Suprapubic skin (tissue), 4 donors: ENCODE measurements at regions not wholly inside any gene's neighbourhood (a gene's known extent, or its start where the extent isn't known, plus 50 kb on each side); places are given as distances from the start of the nearest gene placed in this dataset.

Experiments used
- DNase-seq, 2 donors: peaks; one replicate each; pipeline ENCODE4 v3.0.0-alpha.2; 2019; ENCODE audit warnings: low spot score in 2 of 2
- H3K27ac ChIP-seq: fragments of 200-600 bp; sonication (generic); one replicate; pipeline ENCODE4 v1.5.1; 2019
- H3K27me3 ChIP-seq: fragments of 200-600 bp; sonication (generic); one replicate; pipeline ENCODE4 v1.5.1; 2019
- H3K36me3 ChIP-seq: fragments of 200-600 bp; sonication (generic); one replicate; pipeline ENCODE4 v1.5.1; 2019
- H3K4me1 ChIP-seq: fragments of 200-600 bp; sonication (generic); one replicate; pipeline ENCODE4 v1.5.1; 2019
- H3K4me3 ChIP-seq: fragments of 200-600 bp; sonication (generic); one replicate; pipeline ENCODE4 v1.5.1; 2019; ENCODE audit warnings: mild to moderate bottlenecking
- H3K9me3 ChIP-seq: fragments of 200-600 bp; sonication (generic); one replicate; pipeline ENCODE4 v1.5.1; 2019
- EP300 ChIP-seq: sonication (generic); formaldehyde crosslinking; IDR thresholded peaks from one replicate; pipeline ENCODE4 v1.6.1; 2017; ENCODE audit warnings: antibody characterized with exemption
- POLR2A ChIP-seq, 2 donors: fragments of 450-650 bp; IDR thresholded peaks; one replicate each; pipeline ENCODE4 v1.6.1; 2017; ENCODE audit warnings: antibody characterized with exemption in 2 of 2, mild to moderate bottlenecking in 2 of 2, moderate library complexity in 2 of 2
- POLR2AphosphoS5 ChIP-seq, 3 donors: sonication (generic); formaldehyde crosslinking; IDR thresholded peaks; one replicate each; pipeline ENCODE4 v1.6.1; 2017; ENCODE audit warnings: antibody characterized with exemption in 3 of 3
- WGBS: methylation state at CpG from one replicate; pipeline ENCODE4 v1.1.5; 2018; 5-methylcytosine and 5-hydroxymethylcytosine counted together
- TF ChIP-seq, protein P1 (sequence below), 2 donors: fragments of 200-600 bp in 1 of 2; fragments of 450-650 bp in 1 of 2; sonication (generic) in 1 of 2; IDR thresholded peaks; one replicate each; pipeline ENCODE4 v1.5.1; 2016 to 2019; ENCODE audit warnings: antibody characterized with exemption in 2 of 2, mild to moderate bottlenecking in 1 of 2, moderate library complexity in 1 of 2

DNA sequence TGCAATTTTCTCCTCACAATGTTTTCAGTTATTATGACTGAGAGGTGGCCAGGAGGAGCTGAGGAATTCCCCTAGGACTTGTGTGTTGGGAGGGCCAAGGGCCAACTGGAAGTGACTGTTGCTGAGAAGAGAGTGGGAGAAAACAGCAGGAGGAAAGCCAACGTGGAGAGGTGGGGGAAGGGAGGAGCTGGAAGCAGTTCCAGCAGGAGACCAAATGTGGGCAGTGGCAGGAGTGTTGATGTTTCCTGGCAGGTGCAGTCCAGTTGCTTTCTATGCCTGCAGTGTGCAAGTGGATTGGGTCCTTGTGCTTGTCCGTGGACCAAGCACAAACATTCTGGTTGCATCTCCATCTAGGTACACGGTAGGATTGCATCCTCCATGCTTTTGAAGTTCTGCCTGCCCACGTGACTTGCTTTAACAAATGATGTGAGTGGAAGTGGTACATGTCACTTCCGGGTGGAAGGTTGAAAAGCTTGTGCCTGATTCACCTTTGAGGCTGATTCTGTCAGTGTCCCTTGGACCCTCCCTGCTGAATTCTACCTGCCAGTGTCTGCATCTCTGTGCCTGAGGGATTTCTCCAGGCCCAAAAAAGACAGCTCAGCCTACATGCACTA lies 54.7 kb upstream of the CRHR1 start:
- peaks cover 3% of the 10 kb centered on the region for H3K9me3 ChIP-seq
- no peak for DNase-seq
- no peak overlapping the region for H3K27ac ChIP-seq
- H3K4me3 ChIP-seq = no peak overlapping the region
- TF ChIP-seq POLR2AphosphoS5 (IDR thresholded peaks at IDR 0.05) = no peak
- no peak for TF ChIP-seq EP300
- TF ChIP-seq POLR2A (IDR thresholded peaks at IDR 0.05) = no peak
- TF ChIP-seq, protein P1, sequence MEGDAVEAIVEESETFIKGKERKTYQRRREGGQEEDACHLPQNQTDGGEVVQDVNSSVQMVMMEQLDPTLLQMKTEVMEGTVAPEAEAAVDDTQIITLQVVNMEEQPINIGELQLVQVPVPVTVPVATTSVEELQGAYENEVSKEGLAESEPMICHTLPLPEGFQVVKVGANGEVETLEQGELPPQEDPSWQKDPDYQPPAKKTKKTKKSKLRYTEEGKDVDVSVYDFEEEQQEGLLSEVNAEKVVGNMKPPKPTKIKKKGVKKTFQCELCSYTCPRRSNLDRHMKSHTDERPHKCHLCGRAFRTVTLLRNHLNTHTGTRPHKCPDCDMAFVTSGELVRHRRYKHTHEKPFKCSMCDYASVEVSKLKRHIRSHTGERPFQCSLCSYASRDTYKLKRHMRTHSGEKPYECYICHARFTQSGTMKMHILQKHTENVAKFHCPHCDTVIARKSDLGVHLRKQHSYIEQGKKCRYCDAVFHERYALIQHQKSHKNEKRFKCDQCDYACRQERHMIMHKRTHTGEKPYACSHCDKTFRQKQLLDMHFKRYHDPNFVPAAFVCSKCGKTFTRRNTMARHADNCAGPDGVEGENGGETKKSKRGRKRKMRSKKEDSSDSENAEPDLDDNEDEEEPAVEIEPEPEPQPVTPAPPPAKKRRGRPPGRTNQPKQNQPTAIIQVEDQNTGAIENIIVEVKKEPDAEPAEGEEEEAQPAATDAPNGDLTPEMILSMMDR (IDR thresholded peaks at IDR 0.05) = no peak
- WGBS = 53% methylated on average over 5 of the region's 5 CpGs
- no peaks in the 10 kb centered on the region for H3K4me1 ChIP-seq
- peaks cover 37% of the 10 kb centered on the region for H3K27me3 ChIP-seq
- H3K36me3 ChIP-seq = no peaks in the 10 kb centered on the region

DNA sequence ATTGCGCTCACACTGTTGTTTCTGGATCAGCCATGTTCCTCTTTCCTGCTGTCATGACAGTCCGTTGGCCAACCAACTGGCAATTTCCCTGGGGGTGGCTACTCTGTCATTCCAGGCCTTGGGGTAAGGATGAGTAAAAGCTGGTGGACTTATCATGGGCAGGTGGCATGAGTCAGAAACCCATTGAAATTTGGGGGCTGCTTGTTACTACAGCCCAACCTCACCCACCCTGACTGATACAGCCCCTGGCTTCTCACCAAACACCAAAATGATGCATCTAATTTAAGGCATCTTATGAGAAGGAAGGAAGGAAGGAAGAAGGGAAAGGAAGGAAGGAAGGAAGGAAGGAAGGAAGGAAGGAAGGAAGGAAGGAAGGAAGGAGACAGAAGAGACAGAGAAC lies 53.9 kb upstream of the CRHR1 start:
- DNase-seq = no peak
- Histone ChIP-seq H3K4me3 (no peak overlapping the region), H3K27me3 (peaks cover 39% of the 10 kb centered on the region), H3K9me3 (peaks cover 3% of the 10 kb centered on the region), H3K27ac (no peak overlapping the region), H3K4me1 (no peaks in the 10 kb centered on the region), H3K36me3 (no peaks in the 10 kb centered on the region)
- TF ChIP-seq POLR2AphosphoS5 (IDR thresholded peaks at IDR 0.05) = no peak
- no peak for TF ChIP-seq POLR2A (IDR thresholded peaks at IDR 0.05)
- no peak for TF ChIP-seq EP300
- TF ChIP-seq, protein P1 (IDR thresholded peaks at IDR 0.05) = no peak
- 91% methylated on average over 2 of the region's 2 CpGs for WGBS

DNA sequence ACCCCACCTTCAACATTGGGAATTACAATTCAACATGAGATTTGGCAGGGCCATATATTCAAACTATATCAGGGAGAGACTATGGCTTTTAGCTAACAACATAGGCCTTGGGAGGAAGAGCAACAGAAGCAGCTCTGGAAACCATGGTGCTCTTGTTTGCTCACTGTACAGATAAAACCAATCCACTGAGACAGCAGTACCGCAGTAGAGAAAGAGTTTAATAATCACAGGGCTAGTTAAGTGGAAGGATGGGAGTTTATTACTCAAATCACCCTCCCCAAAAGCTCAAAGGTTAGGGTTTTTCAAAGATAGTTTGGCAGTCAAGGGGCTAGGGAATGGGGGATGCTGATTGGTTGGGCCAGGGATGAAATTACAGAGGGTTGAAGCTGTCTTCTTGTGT lies 52.7 kb upstream of the CRHR1 start:
- TF ChIP-seq, protein P1 (IDR thresholded peaks at IDR 0.05) = no peak
- TF ChIP-seq POLR2A (IDR thresholded peaks at IDR 0.05) (no peak), POLR2AphosphoS5 (IDR thresholded peaks at IDR 0.05) (no peak), EP300 (no peak)
- DNase-seq = no peak
- peaks cover 30% of the 10 kb centered on the region for H3K27me3 ChIP-seq

DNA sequence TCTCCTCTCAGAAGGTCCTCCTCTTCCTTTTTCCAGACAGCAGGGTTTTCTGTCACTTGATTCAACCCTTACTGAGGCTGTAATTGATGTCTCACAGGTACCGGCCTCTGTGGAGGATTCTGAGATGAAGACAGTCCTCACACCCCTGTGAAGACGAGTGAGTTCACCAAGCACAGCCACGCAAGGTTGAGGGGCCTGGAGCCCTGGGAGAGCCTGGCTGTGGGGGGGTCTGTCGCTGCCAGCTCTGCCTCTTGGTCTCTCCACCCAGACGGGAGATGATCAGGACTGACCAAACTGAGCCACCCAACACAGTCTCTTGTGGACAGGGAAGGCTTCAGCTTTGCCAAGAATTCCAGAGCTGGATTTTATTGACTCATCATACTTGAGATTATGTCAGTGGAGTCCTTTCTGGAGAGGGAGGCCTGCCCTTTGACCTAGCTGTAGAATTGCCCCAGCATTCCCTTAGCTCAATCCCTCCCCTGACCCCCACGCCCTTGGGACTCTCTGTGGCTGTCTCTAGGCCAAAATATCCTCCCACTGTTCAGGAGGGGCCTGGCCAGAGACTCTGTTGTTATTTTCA lies 51.1 kb upstream of the CRHR1 start:
- Histone ChIP-seq H3K4me1 (no peaks in the 10 kb centered on the region), H3K9me3 (peaks cover 3% of the 10 kb centered on the region), H3K4me3 (no peak overlapping the region), H3K36me3 (no peaks in the 10 kb centered on the region), H3K27ac (no peak overlapping the region), H3K27me3 (peaks cover 21% of the 10 kb centered on the region)
- DNase-seq = peak in 1 of 2 donors; percentile 64
- 91% methylated on average over 5 of the region's 6 CpGs for WGBS
- TF ChIP-seq, protein P1 (IDR thresholded peaks at IDR 0.05) = no peak
- TF ChIP-seq POLR2AphosphoS5 (IDR thresholded peaks at IDR 0.05) (no peak), POLR2A (IDR thresholded peaks at IDR 0.05) (no peak), EP300 (no peak)

More for the DNA sequence above, 52.7 kb upstream of the CRHR1 start:
- H3K4me1 ChIP-seq = no peaks in the 10 kb centered on the region
- H3K9me3 ChIP-seq = peaks cover 3% of the 10 kb centered on the region
- no peak overlapping the region for H3K27ac ChIP-seq
- 85% methylated on average over 1 of the region's 1 CpG for WGBS
- no peak overlapping the region for H3K4me3 ChIP-seq
- H3K36me3 ChIP-seq = no peaks in the 10 kb centered on the region

DNA sequence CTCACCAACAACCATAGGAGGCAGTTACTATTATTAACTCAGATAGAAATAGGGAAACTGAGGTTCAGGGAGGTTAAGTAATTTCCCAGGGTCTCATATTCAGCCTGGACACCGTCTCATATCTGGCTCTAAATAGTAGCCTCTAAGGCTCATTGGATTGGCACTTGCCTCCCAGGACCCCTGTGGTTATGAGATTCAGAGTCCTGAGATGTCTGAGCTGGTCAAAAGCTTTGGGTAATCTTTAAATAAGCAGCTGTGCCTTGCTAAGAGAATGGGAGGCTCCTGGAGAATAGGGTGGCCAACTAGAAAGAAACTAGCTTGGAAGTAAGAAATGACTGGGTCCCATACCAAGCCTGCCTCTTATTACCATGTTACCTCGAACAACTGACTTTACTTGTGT lies 50.3 kb upstream of the CRHR1 start:
- Histone ChIP-seq H3K27me3 (peaks cover 16% of the 10 kb centered on the region), H3K4me3 (no peak overlapping the region), H3K4me1 (no peaks in the 10 kb centered on the region), H3K27ac (no peak overlapping the region), H3K9me3 (peaks cover 3% of the 10 kb centered on the region), H3K36me3 (no peaks in the 10 kb centered on the region)
- peak in 1 of 2 donors; percentile 15 for DNase-seq
- TF ChIP-seq, protein P1 (IDR thresholded peaks at IDR 0.05) = no peak
- no peak for TF ChIP-seq EP300
- 41% methylated on average over 2 of the region's 2 CpGs for WGBS
